IMR-90 (cell line): ENCODE measurements at regions not wholly inside any gene's neighbourhood (a gene's known extent, or its start where the extent isn't known, plus 50 kb on each side); places are given as distances from the start of the nearest gene placed in this dataset.

ENCODE experiments used
- ATAC-seq: fragments of 200-7000 bp; cut with Tn5 transposase; 2 replicates; pipeline ENCODE4 v1.9.1; 2020; ENCODE audit warnings: low read depth, mild to moderate bottlenecking, moderate library complexity
- BruUV-seq: library from RNA; stranded (reverse); fragments of 400-500 nt; replicated peaks from 2 replicates; lab custom pipeline; 2021; lab: Mats Ljungman, UMichigan
- CTCF ChIA-PET: fragments of 300-600 bp; formaldehyde crosslinking; extraction: SDS; loops from one replicate; lab custom pipeline; 2021; ENCODE audit warnings: antibody characterized with exemption; lab: Yijun Ruan, JAX
- POLR2A ChIA-PET: fragments of 300-600 bp; sonication (Branson Sonifier 250); formaldehyde crosslinking; loops from one replicate; lab custom pipeline; 2022; ENCODE audit warnings: antibody characterized with exemption; ENCODE audit not compliant: unreplicated experiment; lab: Charles Lee
- DNase-seq: peaks from one replicate; pipeline ENCODE4 v3.0.0; 2013
- H2AFZ ChIP-seq: replicated peaks from 2 replicates; pipeline ENCODE3; 2013; ENCODE audit warnings: low read length, mild to moderate bottlenecking; ENCODE audit not compliant: poor library complexity
- H2AK5ac ChIP-seq: 2 replicates; pipeline ENCODE4 v1.6.1; 2013; ENCODE audit warnings: low read depth, low read length, inconsistent platforms
- H2AK9ac ChIP-seq: replicated peaks from 2 replicates; pipeline ENCODE3; 2013; ENCODE audit warnings: mild to moderate bottlenecking, low read depth, low read length, moderate library complexity; ENCODE audit not compliant: poor library complexity
- H2BK120ac ChIP-seq: 2 replicates; pipeline ENCODE4 v1.6.1; 2013; ENCODE audit warnings: low read depth, low read length, inconsistent platforms
- H2BK15ac ChIP-seq: 3 replicates; pipeline ENCODE4 v1.6.1; 2013; ENCODE audit warnings: low read depth, low read length, inconsistent platforms
- H2BK20ac ChIP-seq: 2 replicates; pipeline ENCODE4 v1.6.1; 2013; ENCODE audit warnings: low read depth, mild to moderate bottlenecking, inconsistent platforms, low read length, moderate library complexity
- H2BK5ac ChIP-seq: 2 replicates; pipeline ENCODE4 v1.6.1; 2013; ENCODE audit warnings: mild to moderate bottlenecking, low read depth, low read length, inconsistent platforms; ENCODE audit not compliant: poor library complexity, severe bottlenecking
- H3K14ac ChIP-seq: replicated peaks from 2 replicates; pipeline ENCODE4 v1.6.1; 2013; ENCODE audit warnings: low read depth, low read length, inconsistent platforms
- H3K18ac ChIP-seq: 2 replicates; pipeline ENCODE4 v1.6.1; 2013; ENCODE audit warnings: low read depth, low read length, control low read depth
- H3K23ac ChIP-seq: 2 replicates; pipeline ENCODE4 v1.6.1; 2013; ENCODE audit warnings: low read depth, low read length, inconsistent platforms
- H3K27ac ChIP-seq: 2 replicates; pipeline ENCODE4 v1.5.1; 2013; ENCODE audit warnings: mild to moderate bottlenecking, control low read depth, low read length; ENCODE audit not compliant: insufficient read depth
- H3K27me3 ChIP-seq: 2 replicates; pipeline ENCODE4 v1.6.1; 2013; ENCODE audit warnings: low read length; ENCODE audit not compliant: control insufficient read depth, insufficient read depth
- H3K36me3 ChIP-seq: 2 replicates; pipeline ENCODE4 v1.6.1; 2013; ENCODE audit warnings: low read length, mixed read lengths; ENCODE audit not compliant: control insufficient read depth, insufficient read depth
- H3K4ac ChIP-seq: 2 replicates; pipeline ENCODE4 v1.6.1; 2013; ENCODE audit warnings: low read depth, low read length, inconsistent platforms
- H3K4me1 ChIP-seq: 2 replicates; pipeline ENCODE4 v1.6.1; 2013; ENCODE audit warnings: low read length, mixed read lengths; ENCODE audit not compliant: control insufficient read depth, insufficient read depth
- H3K4me2 ChIP-seq: 2 replicates; pipeline ENCODE4 v1.6.1; 2013; ENCODE audit warnings: low read depth, mild to moderate bottlenecking, control low read depth, low read length, moderate library complexity
- H3K4me3 ChIP-seq: 2 replicates; pipeline ENCODE4 v1.5.1; 2013; ENCODE audit warnings: low read depth, mild to moderate bottlenecking, control low read depth, low read length, moderate library complexity; ENCODE audit not compliant: insufficient read depth
- H3K56ac ChIP-seq: 2 replicates; pipeline ENCODE4 v1.6.1; 2013; ENCODE audit warnings: low read length, inconsistent platforms; ENCODE audit not compliant: insufficient read depth; ENCODE audit errors: extremely low read depth
- H3K79me1 ChIP-seq, 2 experiments: 2 replicates each; pipeline ENCODE4 v1.6.1; 2013; ENCODE audit warnings: low read length in 2 of 2, inconsistent platforms in 1 of 2, low read depth in 1 of 2
- H3K9ac ChIP-seq: 2 replicates; pipeline ENCODE4 v1.6.1; 2013; ENCODE audit warnings: low read depth, low read length, control low read depth
- H3K9me1 ChIP-seq: 2 replicates; pipeline ENCODE4 v1.6.1; 2013; ENCODE audit warnings: low read length, inconsistent platforms; ENCODE audit not compliant: insufficient read depth
- H3K9me3 ChIP-seq: 2 replicates; pipeline ENCODE4 v1.6.1; 2013; ENCODE audit warnings: low read length; ENCODE audit not compliant: control insufficient read depth, insufficient read depth
- H4K20me1 ChIP-seq: 2 replicates; pipeline ENCODE4 v1.6.1; 2013; ENCODE audit warnings: low read length, inconsistent platforms; ENCODE audit not compliant: insufficient read depth
- H4K5ac ChIP-seq: 2 replicates; pipeline ENCODE4 v1.6.1; 2013; ENCODE audit warnings: mild to moderate bottlenecking, low read depth, low read length, control low read depth
- H4K8ac ChIP-seq, 2 experiments: 2 replicates each; pipeline ENCODE4 v1.6.1; 2013; ENCODE audit warnings: low read depth in 2 of 2, low read length in 2 of 2, control low read depth in 1 of 2, inconsistent platforms in 1 of 2
- H4K91ac ChIP-seq: 2 replicates; pipeline ENCODE4 v1.6.1; 2013; ENCODE audit warnings: low read depth, low read length, inconsistent platforms; ENCODE audit not compliant: insufficient read depth
- BHLHE40 ChIP-seq: fragments of 150-350 bp; IDR thresholded peaks from 2 replicates; pipeline ENCODE4 v1.6.1; 2016; ENCODE audit warnings: mild to moderate bottlenecking, low read depth, low read length
- CEBPB ChIP-seq: IDR thresholded peaks from 2 replicates; pipeline ENCODE4 v1.6.1; 2012; ENCODE audit warnings: low read depth, low read length, improper control_type of control experiment
- CHD1 ChIP-seq: IDR thresholded peaks from 2 replicates; pipeline ENCODE4 v1.6.1; 2012; ENCODE audit warnings: low read depth, low read length, improper control_type of control experiment
- CTCF ChIP-seq: conservative IDR thresholded peaks from 2 replicates; pipeline ENCODE4 v1.5.1; 2012; ENCODE audit warnings: mild to moderate bottlenecking, low read depth, low read length, improper control_type of control experiment
- FOS ChIP-seq: fragments of 150-350 bp; IDR thresholded peaks from 2 replicates; pipeline ENCODE4 v1.6.1; 2016; ENCODE audit warnings: low read depth, low read length
- MAFK ChIP-seq: IDR thresholded peaks from 2 replicates; pipeline ENCODE4 v1.6.1; 2012; ENCODE audit warnings: low read depth, low read length, improper control_type of control experiment
- MAZ ChIP-seq: IDR thresholded peaks from 2 replicates; pipeline ENCODE4 v1.6.1; 2012; ENCODE audit warnings: low read depth, mild to moderate bottlenecking, low read length, improper control_type of control experiment, moderate library complexity, borderline replicate concordance
- MXI1 ChIP-seq: IDR thresholded peaks from 2 replicates; pipeline ENCODE4 v1.6.1; 2012; ENCODE audit warnings: low read depth, mild to moderate bottlenecking, low read length, moderate library complexity, borderline replicate concordance
- NFE2L2 ChIP-seq: fragments of 150-350 bp; IDR thresholded peaks from 2 replicates; pipeline ENCODE4 v1.6.1; 2016; ENCODE audit warnings: low read depth, mild to moderate bottlenecking, low read length
- POLR2A ChIP-seq: IDR thresholded peaks from 2 replicates; pipeline ENCODE4 v1.6.1; 2012; ENCODE audit warnings: mild to moderate bottlenecking, low read depth, low read length
- RAD21 ChIP-seq: IDR thresholded peaks from 2 replicates; pipeline ENCODE4 v1.6.1; 2012; ENCODE audit warnings: low read length, improper control_type of control experiment
- RCOR1 ChIP-seq: IDR thresholded peaks from 2 replicates; pipeline ENCODE4 v1.6.1; 2012; ENCODE audit warnings: mild to moderate bottlenecking, low read length, improper control_type of control experiment; ENCODE audit not compliant: insufficient replicate concordance
- RFX5 ChIP-seq: IDR thresholded peaks from 2 replicates; pipeline ENCODE4 v1.8.0; 2012; ENCODE audit warnings: low read depth, mild to moderate bottlenecking, low read length, moderate library complexity
- SMC3 ChIP-seq: fragments of 150-350 bp; IDR thresholded peaks from 2 replicates; pipeline ENCODE4 v1.6.1; 2016; ENCODE audit warnings: low read depth, mild to moderate bottlenecking, antibody characterized with exemption, low read length, moderate library complexity
- WGBS, 2 experiments: methylation state at CpG; one replicate each; pipeline versions ENCODE4 v1.1.5 to v1.1.7; 2013; ENCODE audit warnings: missing lambda C conversion rate in 2 of 2; ENCODE audit not compliant: insufficient read length in 1 of 2; ENCODE audit errors: extremely low coverage in 2 of 2; 5-methylcytosine and 5-hydroxymethylcytosine counted together
- dilution Hi-C: fragments of 300-500 bp; cut with HindIII; formaldehyde crosslinking; loops from one replicate; pipeline ENCODE4 v1.14.3; 2018; ENCODE audit warnings: low sequenced_read_pairs; ENCODE audit not compliant: unreplicated experiment
- in situ Hi-C: fragments of 300-500 bp; cut with MboI; formaldehyde crosslinking; loops from 3 replicates; pipeline ENCODE4 v1.14.3; 2019; ENCODE audit warnings: low sequenced_read_pairs, inconsistent platforms, mixed read lengths
- intact Hi-C: fragments of 100-400 bp; cut with micrococcal nuclease; formaldehyde crosslinking; loops from 2 replicates; pipeline ENCODE4 v1.10.0; 2022
- TF ChIP-seq, protein P1 (sequence below): fragments of 150-350 bp; IDR thresholded peaks from 2 replicates; pipeline ENCODE4 v1.6.1; 2017; ENCODE audit warnings: mild to moderate bottlenecking, antibody characterized with exemption, low read length, low read depth
- TF ChIP-seq, protein P2 (sequence below): fragments of 150-350 bp; IDR thresholded peaks from 2 replicates; pipeline ENCODE4 v1.6.1; 2016; ENCODE audit warnings: low read depth, mild to moderate bottlenecking, low read length, moderate library complexity, borderline replicate concordance

DNA sequence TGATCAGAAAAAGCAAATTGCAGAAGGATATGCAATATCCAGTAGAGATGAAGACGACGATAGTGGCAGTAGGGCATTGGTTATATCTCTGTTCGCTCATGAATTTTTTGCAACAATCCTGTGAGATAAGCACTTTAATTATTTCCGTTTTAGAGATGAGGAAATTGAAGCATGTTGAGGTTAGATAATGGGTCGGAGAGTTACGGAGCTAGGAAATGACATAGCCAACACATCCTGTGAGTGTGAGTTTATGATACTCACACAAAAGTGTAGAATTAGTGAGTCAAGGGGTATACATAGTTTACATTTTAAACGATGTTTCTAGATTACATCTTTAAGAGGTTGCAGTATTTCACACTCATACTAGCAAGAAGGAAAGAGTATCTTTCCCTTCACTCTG, 123.1 kb upstream of the ARL4C start:
- ChIA-PET POLR2A (no interaction called here), CTCF (no interaction called here)
- H4K20me1 ChIP-seq, result no peaks in the 10 kb centered on the region
- H3K23ac ChIP-seq, result no peak overlapping the region
- no peak overlapping the region for H2BK20ac ChIP-seq
- intact Hi-C loops, result no loop called here
- ATAC-seq (no peak), DNase-seq (no peak)
- in situ Hi-C loops, result no loop called here
- peaks cover 3% of the 10 kb centered on the region for H3K4me1 ChIP-seq
- no peak overlapping the region for H3K4me2 ChIP-seq
- no peak for TF ChIP-seq MAFK
- TF ChIP-seq, protein P1, sequence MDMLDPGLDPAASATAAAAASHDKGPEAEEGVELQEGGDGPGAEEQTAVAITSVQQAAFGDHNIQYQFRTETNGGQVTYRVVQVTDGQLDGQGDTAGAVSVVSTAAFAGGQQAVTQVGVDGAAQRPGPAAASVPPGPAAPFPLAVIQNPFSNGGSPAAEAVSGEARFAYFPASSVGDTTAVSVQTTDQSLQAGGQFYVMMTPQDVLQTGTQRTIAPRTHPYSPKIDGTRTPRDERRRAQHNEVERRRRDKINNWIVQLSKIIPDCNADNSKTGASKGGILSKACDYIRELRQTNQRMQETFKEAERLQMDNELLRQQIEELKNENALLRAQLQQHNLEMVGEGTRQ, result no peak
- TF ChIP-seq RFX5, result no peak
- no peak for TF ChIP-seq MAZ
- no peak for TF ChIP-seq RCOR1
- no peak for TF ChIP-seq MXI1
- TF ChIP-seq, protein P2, sequence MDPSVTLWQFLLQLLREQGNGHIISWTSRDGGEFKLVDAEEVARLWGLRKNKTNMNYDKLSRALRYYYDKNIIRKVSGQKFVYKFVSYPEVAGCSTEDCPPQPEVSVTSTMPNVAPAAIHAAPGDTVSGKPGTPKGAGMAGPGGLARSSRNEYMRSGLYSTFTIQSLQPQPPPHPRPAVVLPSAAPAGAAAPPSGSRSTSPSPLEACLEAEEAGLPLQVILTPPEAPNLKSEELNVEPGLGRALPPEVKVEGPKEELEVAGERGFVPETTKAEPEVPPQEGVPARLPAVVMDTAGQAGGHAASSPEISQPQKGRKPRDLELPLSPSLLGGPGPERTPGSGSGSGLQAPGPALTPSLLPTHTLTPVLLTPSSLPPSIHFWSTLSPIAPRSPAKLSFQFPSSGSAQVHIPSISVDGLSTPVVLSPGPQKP, result no peak
- no peak for TF ChIP-seq NFE2L2
- TF ChIP-seq CEBPB, result no peak
- no peak for TF ChIP-seq POLR2A
- TF ChIP-seq RAD21, result no peak
- TF ChIP-seq CTCF, result no peak
- no peak for TF ChIP-seq CHD1
- no peak for TF ChIP-seq SMC3
- TF ChIP-seq BHLHE40, result no peak
- TF ChIP-seq FOS, result no peak
- no peak overlapping the region for H3K14ac ChIP-seq
- no peak overlapping the region for H3K9ac ChIP-seq
- H3K27ac ChIP-seq, result no peak overlapping the region
- no peak overlapping the region for H2BK5ac ChIP-seq
- dilution Hi-C loops, result no loop called here
- H2BK15ac ChIP-seq, result no peak overlapping the region
- H3K4me3 ChIP-seq, result no peak overlapping the region
- no peak overlapping the region for H3K18ac ChIP-seq
- H4K8ac ChIP-seq, result no peak overlapping the region
- H4K5ac ChIP-seq, result no peak overlapping the region
- no peak overlapping the region for H4K91ac ChIP-seq
- no peaks in the 10 kb centered on the region for H3K36me3 ChIP-seq
- H2AK5ac ChIP-seq, result no peak overlapping the region
- no peak overlapping the region for H2AFZ ChIP-seq
- H3K4ac ChIP-seq, result no peak overlapping the region
- no TSS peak for BruUV-seq
- no peak overlapping the region for H2BK120ac ChIP-seq
- H3K9me3 ChIP-seq, result no peaks in the 10 kb centered on the region
- peaks cover 3% of the 10 kb centered on the region; the same call in 1 of the 2 replicates for H3K9me1 ChIP-seq
- no peaks in the 10 kb centered on the region for H3K27me3 ChIP-seq
- H3K79me1 ChIP-seq, result no peaks in the 10 kb centered on the region
- H2AK9ac ChIP-seq, result no peak overlapping the region
- no peak overlapping the region for H3K56ac ChIP-seq
- WGBS, 2 experiments, result 93% methylated on average over 3 of the region's 7 CpGs; no CpG with 5 or more reads in 1 of the 2 experiments
